Uterus (tissue), 3 donors: ENCODE measurements at regions not wholly inside any gene's neighbourhood (a gene's known extent, or its start where the extent isn't known, plus 50 kb on each side); places are given as distances from the start of the nearest gene placed in this dataset.

Experiments
- DNase-seq, 2 donors: peaks; one replicate each; pipeline ENCODE4 v3.0.0-alpha.2; 2019 to 2020
- H3K27ac ChIP-seq, 2 donors: fragments of 200-600 bp; sonication (generic); 1 replicate in 1 of 2; 2 replicates in 1 of 2; pipeline ENCODE4 v1.5.1; 2016 to 2018
- H3K27me3 ChIP-seq, 2 donors: fragments of 200-600 bp; sonication (generic); one replicate each; pipeline ENCODE4 v1.5.1; 2018 to 2019; ENCODE audit warnings: control low read depth in 1 of 2
- H3K36me3 ChIP-seq, 2 donors: fragments of 200-600 bp; sonication (generic); one replicate each; pipeline ENCODE4 v1.5.1; 2019; ENCODE audit warnings: control low read depth in 1 of 2
- H3K4me1 ChIP-seq, 2 donors: fragments of 200-600 bp; sonication (generic); one replicate each; pipeline ENCODE4 v1.5.1; 2018 to 2019; ENCODE audit warnings: control low read depth in 1 of 2
- H3K4me3 ChIP-seq, 2 donors: fragments of 200-600 bp; sonication (generic); 1 replicate in 1 of 2; 2 replicates in 1 of 2; pipeline ENCODE4 v1.5.1; 2018 to 2019; ENCODE audit warnings: mild to moderate bottlenecking in 1 of 2
- H3K9me3 ChIP-seq, 2 donors: fragments of 200-600 bp; sonication (generic); one replicate each; pipeline ENCODE4 v1.5.1; 2019; ENCODE audit warnings: control low read depth in 1 of 2
- CTCF ChIP-seq, 4 experiments: fragments of 200-600 bp in 2 of 4; fragments of 450-650 bp in 2 of 4; sonication (generic) in 2 of 4; IDR thresholded peaks; one replicate each; pipeline ENCODE4 v1.5.1; 2016 to 2019; ENCODE audit warnings: antibody characterized with exemption in 4 of 4, mild to moderate bottlenecking in 2 of 4, moderate library complexity in 1 of 4
- POLR2A ChIP-seq, 2 donors: fragments of 450-650 bp; IDR thresholded peaks; one replicate each; pipeline ENCODE4 v1.6.1; 2016; ENCODE audit warnings: antibody characterized with exemption in 2 of 2, mild to moderate bottlenecking in 1 of 2, moderate library complexity in 1 of 2
- intact Hi-C: fragments of 100-400 bp; cut with DNase I; formaldehyde crosslinking; loops from one replicate; pipeline ENCODE4 v1.15.1; 2023; ENCODE audit warnings: low total_unique reads
- donor health status: DM: yes; HTN: yes; CAD: no.

- H3K36me3 ChIP-seq = no peaks in the 10 kb centered on the region
- H3K9me3 ChIP-seq = no peaks in the 10 kb centered on the region
- no peak overlapping the region for H3K27ac ChIP-seq
- H3K4me3 ChIP-seq = no peak overlapping the region
- no peak for DNase-seq
- no peaks in the 10 kb centered on the region for H3K27me3 ChIP-seq
- intact Hi-C loops = no loop called here
- TF ChIP-seq POLR2A (IDR thresholded peaks at IDR 0.05) (no peak), CTCF (IDR thresholded peaks at IDR 0.05) (no peak)
- no peaks in the 10 kb centered on the region for H3K4me1 ChIP-seq
These were observed 2033.7 kb upstream of the CELF4 start for GRCh38 chr18:39599251-39599650.

- DNase-seq = no peak
- Histone ChIP-seq H3K4me3 (no peak overlapping the region), H3K9me3 (no peaks in the 10 kb centered on the region), H3K27me3 (no peaks in the 10 kb centered on the region), H3K36me3 (no peaks in the 10 kb centered on the region), H3K4me1 (no peaks in the 10 kb centered on the region), H3K27ac (no peak overlapping the region)
- TF ChIP-seq POLR2A (IDR thresholded peaks at IDR 0.05) (no peak), CTCF (IDR thresholded peaks at IDR 0.05) (no peak)
- intact Hi-C loops = no loop called here
These were observed 2031.3 kb upstream of the CELF4 start for GRCh38 chr18:39596891-39597290.

GRCh38 chr18:39596221-39596620 is 2030.6 kb upstream of the CELF4 start:
- Histone ChIP-seq H3K9me3 (no peaks in the 10 kb centered on the region), H3K4me1 (no peaks in the 10 kb centered on the region), H3K4me3 (no peak overlapping the region), H3K36me3 (no peaks in the 10 kb centered on the region), H3K27ac (no peak overlapping the region), H3K27me3 (no peaks in the 10 kb centered on the region)
- TF ChIP-seq CTCF (IDR thresholded peaks at IDR 0.05) (no peak), POLR2A (IDR thresholded peaks at IDR 0.05) (no peak)
- no peak for DNase-seq
- intact Hi-C loops = no loop called here

GRCh38 chr18:39594206-39594605 is 2028.6 kb upstream of the CELF4 start:
- no peaks in the 10 kb centered on the region for H3K27me3 ChIP-seq
- TF ChIP-seq POLR2A (IDR thresholded peaks at IDR 0.05) (no peak), CTCF (IDR thresholded peaks at IDR 0.05) (no peak)
- H3K4me3 ChIP-seq = no peak overlapping the region
- H3K9me3 ChIP-seq = no peaks in the 10 kb centered on the region
- intact Hi-C loops = no loop called here
- H3K27ac ChIP-seq = no peak overlapping the region
- DNase-seq = no peak
- H3K4me1 ChIP-seq = no peaks in the 10 kb centered on the region
- no peaks in the 10 kb centered on the region for H3K36me3 ChIP-seq

- no peak overlapping the region for H3K4me3 ChIP-seq
- no peaks in the 10 kb centered on the region for H3K9me3 ChIP-seq
- no peak overlapping the region for H3K27ac ChIP-seq
- no peaks in the 10 kb centered on the region for H3K4me1 ChIP-seq
- H3K27me3 ChIP-seq = no peaks in the 10 kb centered on the region
- no peaks in the 10 kb centered on the region for H3K36me3 ChIP-seq
- intact Hi-C loops = no loop called here
- TF ChIP-seq POLR2A (IDR thresholded peaks at IDR 0.05) (no peak), CTCF (IDR thresholded peaks at IDR 0.05) (no peak)
- no peak for DNase-seq
These were observed 2026.1 kb upstream of the CELF4 start for GRCh38 chr18:39591649-39592048.
